K562 (cell line): ENCODE measurements at regions not wholly inside any gene's neighbourhood (a gene's known extent, or its start where the extent isn't known, plus 50 kb on each side); places are given as distances from the start of the nearest gene placed in this dataset.

ENCODE experiments used
- CBFB ChIP-seq: sonication (generic); formaldehyde crosslinking; IDR thresholded peaks from 2 replicates; pipeline ENCODE4 v1.4.0; 2020; ENCODE audit warnings: mild to moderate bottlenecking, missing genetic modification reagents
- CREB1 ChIP-seq, 2 experiments: sonication (generic) in 1 of 2; formaldehyde crosslinking in 1 of 2; IDR thresholded peaks; 2 replicates each; pipeline versions ENCODE4 v1.6.1 to v1.8.0; 2012 to 2022; ENCODE audit warnings: inconsistent platforms in 1 of 2, mild to moderate bottlenecking in 1 of 2, missing genetic modification reagents in 1 of 2, moderate library complexity in 1 of 2
- FOXA3 ChIP-seq, 2 experiments: fragments of 450-650 bp in 1 of 2; sonication (generic) in 1 of 2; formaldehyde crosslinking; IDR thresholded peaks in 1 of 2; conservative IDR thresholded peaks in 1 of 2; 2 replicates each; pipeline versions ENCODE4 v1.4.0 to v1.8.0; 2020 to 2022; ENCODE audit warnings: mild to moderate bottlenecking in 2 of 2, missing genetic modification reagents in 1 of 2
- HNRNPK ChIP-seq: fragments of 200-400 bp; formaldehyde crosslinking; IDR thresholded peaks from one replicate; pipeline ENCODE4 v1.6.1; 2018; ENCODE audit warnings: mild to moderate bottlenecking, low read depth, low read length; ENCODE audit not compliant: poor library complexity, severe bottlenecking
- ZZZ3 ChIP-seq: fragments of 450-650 bp; IDR thresholded peaks from 2 replicates; pipeline ENCODE4 v1.6.1; 2016; ENCODE audit warnings: antibody characterized with exemption, mild to moderate bottlenecking, moderate library complexity
- TF ChIP-seq, protein P1 (sequence below): sonication (generic); formaldehyde crosslinking; IDR thresholded peaks from 2 replicates; pipeline ENCODE4 v1.8.1; 2023; ENCODE audit warnings: missing genetic modification reagents, mild to moderate bottlenecking, borderline replicate concordance

DNA sequence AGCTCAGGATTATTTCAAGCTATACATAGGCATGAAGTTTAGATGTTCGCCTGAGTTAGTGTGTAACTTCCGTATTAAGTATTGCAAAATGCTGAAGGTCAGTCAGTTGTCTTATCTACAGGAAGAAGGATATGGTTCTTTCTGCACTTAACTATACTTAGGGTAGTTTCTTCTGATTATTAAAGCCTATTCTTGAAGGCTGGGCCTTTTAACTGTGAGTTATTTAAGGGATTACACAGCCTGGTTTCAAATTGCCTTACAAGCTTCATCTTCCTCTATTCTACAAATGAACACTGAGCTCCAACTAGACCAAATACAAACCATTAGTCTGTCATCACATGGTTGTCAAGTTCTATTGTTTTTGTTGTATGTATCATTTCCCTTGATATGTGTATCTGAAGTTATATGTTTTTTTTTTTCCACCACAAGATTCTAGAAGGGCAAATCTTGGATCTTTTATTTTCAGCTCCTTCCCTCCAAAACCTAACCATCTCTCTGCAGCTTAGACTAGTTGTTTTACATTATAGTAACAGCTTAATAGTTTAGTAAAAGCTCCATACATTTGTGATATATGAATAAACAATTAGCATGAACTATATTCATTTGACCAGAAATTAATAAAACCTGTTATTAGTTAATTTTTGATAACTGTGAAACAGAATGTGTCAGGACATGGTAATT, 272.9 kb upstream of the KCNMB2 start (continued):
- no peak for TF ChIP-seq CREB1 (IDR thresholded peaks at IDR 0.05)
- TF ChIP-seq CREB1 (CRISPR knock-in tag; IDR thresholded peaks at IDR 0.05), result no peak
- TF ChIP-seq ZZZ3, result no peak
- TF ChIP-seq CBFB (CRISPR knock-in tag), result no peak
- TF ChIP-seq HNRNPK, result no peak
- TF ChIP-seq, protein P1, sequence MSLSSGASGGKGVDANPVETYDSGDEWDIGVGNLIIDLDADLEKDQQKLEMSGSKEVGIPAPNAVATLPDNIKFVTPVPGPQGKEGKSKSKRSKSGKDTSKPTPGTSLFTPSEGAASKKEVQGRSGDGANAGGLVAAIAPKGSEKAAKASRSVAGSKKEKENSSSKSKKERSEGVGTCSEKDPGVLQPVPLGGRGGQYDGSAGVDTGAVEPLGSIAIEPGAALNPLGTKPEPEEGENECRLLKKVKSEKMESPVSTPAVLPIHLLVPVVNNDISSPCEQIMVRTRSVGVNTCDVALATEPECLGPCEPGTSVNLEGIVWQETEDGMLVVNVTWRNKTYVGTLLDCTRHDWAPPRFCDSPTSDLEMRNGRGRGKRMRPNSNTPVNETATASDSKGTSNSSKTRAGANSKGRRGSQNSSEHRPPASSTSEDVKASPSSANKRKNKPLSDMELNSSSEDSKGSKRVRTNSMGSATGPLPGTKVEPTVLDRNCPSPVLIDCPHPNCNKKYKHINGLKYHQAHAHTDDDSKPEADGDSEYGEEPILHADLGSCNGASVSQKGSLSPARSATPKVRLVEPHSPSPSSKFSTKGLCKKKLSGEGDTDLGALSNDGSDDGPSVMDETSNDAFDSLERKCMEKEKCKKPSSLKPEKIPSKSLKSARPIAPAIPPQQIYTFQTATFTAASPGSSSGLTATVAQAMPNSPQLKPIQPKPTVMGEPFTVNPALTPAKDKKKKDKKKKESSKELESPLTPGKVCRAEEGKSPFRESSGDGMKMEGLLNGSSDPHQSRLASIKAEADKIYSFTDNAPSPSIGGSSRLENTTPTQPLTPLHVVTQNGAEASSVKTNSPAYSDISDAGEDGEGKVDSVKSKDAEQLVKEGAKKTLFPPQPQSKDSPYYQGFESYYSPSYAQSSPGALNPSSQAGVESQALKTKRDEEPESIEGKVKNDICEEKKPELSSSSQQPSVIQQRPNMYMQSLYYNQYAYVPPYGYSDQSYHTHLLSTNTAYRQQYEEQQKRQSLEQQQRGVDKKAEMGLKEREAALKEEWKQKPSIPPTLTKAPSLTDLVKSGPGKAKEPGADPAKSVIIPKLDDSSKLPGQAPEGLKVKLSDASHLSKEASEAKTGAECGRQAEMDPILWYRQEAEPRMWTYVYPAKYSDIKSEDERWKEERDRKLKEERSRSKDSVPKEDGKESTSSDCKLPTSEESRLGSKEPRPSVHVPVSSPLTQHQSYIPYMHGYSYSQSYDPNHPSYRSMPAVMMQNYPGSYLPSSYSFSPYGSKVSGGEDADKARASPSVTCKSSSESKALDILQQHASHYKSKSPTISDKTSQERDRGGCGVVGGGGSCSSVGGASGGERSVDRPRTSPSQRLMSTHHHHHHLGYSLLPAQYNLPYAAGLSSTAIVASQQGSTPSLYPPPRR (CRISPR knock-in tag), result no peak
- TF ChIP-seq FOXA3 (CRISPR knock-in tag; conservative IDR thresholded peaks at IDR 0.05 in 1 of 2, IDR thresholded peaks at IDR 0.05 in 1 of 2), result 0 out of 4 replicates have a peak, but pooled peaks of 1 of the 2 experiments have one; percentile 20
